Right lobe of liver (tissue), 6 donors: ENCODE measurements at regions not wholly inside any gene's neighbourhood (a gene's known extent, or its start where the extent isn't known, plus 50 kb on each side); places are given as distances from the start of the nearest gene placed in this dataset.

Source experiments
- ATAC-seq, 4 donors: fragments of 200-7000 bp; cut with Tn5 transposase; one replicate each; pipeline ENCODE4 v1.9.1; 2020; ENCODE audit warnings: mild to moderate bottlenecking in 4 of 4, moderate library complexity in 4 of 4
- DNase-seq, 3 donors: peaks; one replicate each; pipeline ENCODE4 v3.0.0-alpha.2; 2020
- H3K27ac ChIP-seq, 3 donors: fragments of 200-600 bp; one replicate each; pipeline ENCODE4 v1.8.0; 2022
- H3K27me3 ChIP-seq, 2 donors: fragments of 200-600 bp; one replicate each; pipeline ENCODE4 v1.8.0; 2022
- H3K36me3 ChIP-seq, 4 donors: fragments of 200-600 bp; sonication (generic) in 1 of 4; one replicate each; pipeline versions ENCODE4 v1.5.1 to v1.8.0; 2017 to 2022; ENCODE audit warnings: control low read depth in 1 of 4
- H3K4me1 ChIP-seq, 4 donors: fragments of 200-600 bp; sonication (generic) in 1 of 4; one replicate each; pipeline versions ENCODE4 v1.5.1 to v1.8.0; 2017 to 2022; ENCODE audit warnings: control low read depth in 1 of 4
- H3K4me3 ChIP-seq, 3 donors: fragments of 200-600 bp; one replicate each; pipeline ENCODE4 v1.8.0; 2022
- H3K9me3 ChIP-seq, 4 donors: fragments of 200-600 bp; sonication (generic) in 1 of 4; one replicate each; pipeline versions ENCODE4 v1.5.1 to v1.8.0; 2017 to 2022; ENCODE audit warnings: control low read depth in 1 of 4
- POLR2A ChIP-seq: fragments of 450-650 bp; IDR thresholded peaks from one replicate; pipeline ENCODE4 v1.6.1; 2017; ENCODE audit warnings: antibody characterized with exemption, mild to moderate bottlenecking
- WGBS: methylation state at CpG from one replicate; pipeline ENCODE4 v1.1.6; 2018; ENCODE audit warnings: low coverage, low lambda C conversion rate; ENCODE audit not compliant: insufficient coverage; ENCODE audit errors: missing lambda C conversion rate; 5-methylcytosine and 5-hydroxymethylcytosine counted together
- intact Hi-C, 2 donors: fragments of 100-400 bp; cut with DNase I; formaldehyde crosslinking; loops; one replicate each; pipeline versions ENCODE4 v1.11.2 to v1.14.1; 2022
- TF ChIP-seq, protein P1 (sequence below), 4 donors: fragments of 200-600 bp in 3 of 4; fragments of 450-650 bp in 1 of 4; IDR thresholded peaks; one replicate each; pipeline versions ENCODE4 v1.5.1 to v1.8.0; 2016 to 2022; ENCODE audit warnings: antibody characterized with exemption in 4 of 4, mild to moderate bottlenecking in 2 of 4
- donor health status: DM: no; HTN: yes; CAD: no.
- donor health status: DM: no; HTN: no; CAD: no.
- donor health status: DM: no; HTN: no; CAD: no.
- donor health status: DM: no; HTN: yes; CAD: no.
- donor health status: DM: no; HTN: yes; CAD: no.

DNA sequence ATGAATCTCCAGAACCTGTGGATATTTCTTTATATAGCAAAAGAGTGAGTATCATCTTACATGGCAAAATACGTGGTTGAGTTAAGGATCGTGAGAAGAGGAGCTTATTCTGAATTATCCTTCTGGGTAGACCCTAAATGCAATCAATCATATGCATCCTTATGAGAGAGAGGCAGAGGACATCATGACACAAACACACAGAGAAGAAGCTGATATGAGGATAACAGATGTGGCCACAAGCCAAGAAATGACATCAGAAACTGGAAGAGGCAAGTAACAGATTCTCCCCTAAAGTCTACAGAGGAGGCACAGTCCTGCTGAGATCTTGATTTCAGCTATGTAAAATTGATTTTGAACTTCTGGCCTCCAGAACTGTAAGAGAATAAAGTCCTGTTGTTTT is 730.2 kb upstream of the ZNF804A start:
- Histone ChIP-seq H3K9me3 (no peaks in the 10 kb centered on the region), H3K27me3 (no peaks in the 10 kb centered on the region), H3K4me1 (no peaks in the 10 kb centered on the region), H3K27ac (no peak overlapping the region), H3K4me3 (no peak overlapping the region), H3K36me3 (no peaks in the 10 kb centered on the region)
- ATAC-seq (no peak), DNase-seq (no peak)
- WGBS, result 48% methylated on average over 2 of the region's 2 CpGs
- TF ChIP-seq, protein P1, sequence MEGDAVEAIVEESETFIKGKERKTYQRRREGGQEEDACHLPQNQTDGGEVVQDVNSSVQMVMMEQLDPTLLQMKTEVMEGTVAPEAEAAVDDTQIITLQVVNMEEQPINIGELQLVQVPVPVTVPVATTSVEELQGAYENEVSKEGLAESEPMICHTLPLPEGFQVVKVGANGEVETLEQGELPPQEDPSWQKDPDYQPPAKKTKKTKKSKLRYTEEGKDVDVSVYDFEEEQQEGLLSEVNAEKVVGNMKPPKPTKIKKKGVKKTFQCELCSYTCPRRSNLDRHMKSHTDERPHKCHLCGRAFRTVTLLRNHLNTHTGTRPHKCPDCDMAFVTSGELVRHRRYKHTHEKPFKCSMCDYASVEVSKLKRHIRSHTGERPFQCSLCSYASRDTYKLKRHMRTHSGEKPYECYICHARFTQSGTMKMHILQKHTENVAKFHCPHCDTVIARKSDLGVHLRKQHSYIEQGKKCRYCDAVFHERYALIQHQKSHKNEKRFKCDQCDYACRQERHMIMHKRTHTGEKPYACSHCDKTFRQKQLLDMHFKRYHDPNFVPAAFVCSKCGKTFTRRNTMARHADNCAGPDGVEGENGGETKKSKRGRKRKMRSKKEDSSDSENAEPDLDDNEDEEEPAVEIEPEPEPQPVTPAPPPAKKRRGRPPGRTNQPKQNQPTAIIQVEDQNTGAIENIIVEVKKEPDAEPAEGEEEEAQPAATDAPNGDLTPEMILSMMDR (IDR thresholded peaks at IDR 0.05), result no peak
- TF ChIP-seq POLR2A, result no peak
- intact Hi-C loops, result no loop called here

DNA sequence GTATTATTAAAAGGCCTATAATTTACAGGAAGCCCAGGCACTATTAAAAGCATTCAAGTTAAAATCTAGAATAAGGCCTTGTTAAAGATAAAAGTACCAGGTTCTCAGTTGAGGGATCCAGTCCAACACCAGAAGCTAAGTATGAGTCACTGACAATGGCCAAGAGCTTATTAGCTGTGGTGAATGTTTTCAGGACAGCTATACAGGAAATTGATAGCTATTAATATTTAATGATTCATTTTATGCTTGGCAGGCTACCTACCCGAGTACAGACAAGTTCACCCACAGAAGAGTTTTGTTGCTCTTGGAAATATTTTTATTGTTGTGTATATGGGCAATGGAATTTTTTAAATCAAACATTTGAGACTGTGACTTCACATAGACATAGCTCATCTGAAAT is 729.6 kb upstream of the ZNF804A start:
- Histone ChIP-seq H3K4me3 (no peak overlapping the region), H3K27ac (no peak overlapping the region), H3K4me1 (no peaks in the 10 kb centered on the region), H3K36me3 (no peaks in the 10 kb centered on the region), H3K27me3 (no peaks in the 10 kb centered on the region), H3K9me3 (no peaks in the 10 kb centered on the region)
- ATAC-seq (no peak), DNase-seq (no peak)
- 18% methylated on average over 1 of the region's 1 CpG for WGBS
- TF ChIP-seq, protein P1 (IDR thresholded peaks at IDR 0.05), result no peak
- no peak for TF ChIP-seq POLR2A
- intact Hi-C loops, result no loop called here

DNA sequence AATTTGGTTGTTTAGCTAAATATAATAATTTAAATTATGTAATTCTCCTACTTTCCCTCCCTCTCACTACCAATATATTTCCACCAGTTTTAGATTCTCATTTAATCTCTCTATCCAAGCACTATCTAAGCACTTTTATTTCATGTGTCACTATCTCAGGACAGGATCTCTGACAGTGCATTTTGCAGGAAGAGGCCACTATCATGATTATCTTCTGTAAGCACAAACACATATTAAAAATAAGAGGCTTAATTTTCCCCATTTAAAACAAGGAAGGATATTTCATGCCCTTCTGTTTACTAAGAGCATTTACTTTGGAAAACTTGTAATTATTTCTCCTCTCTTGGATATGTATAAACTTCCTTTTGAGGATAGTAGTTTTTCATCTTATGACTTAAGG is 726.2 kb upstream of the ZNF804A start:
- no peak overlapping the region for H3K4me3 ChIP-seq
- intact Hi-C loops, result no loop called here
- H3K27me3 ChIP-seq, result no peaks in the 10 kb centered on the region
- no peak for ATAC-seq
- H3K36me3 ChIP-seq, result no peaks in the 10 kb centered on the region
- no peaks in the 10 kb centered on the region for H3K9me3 ChIP-seq
- no peak for DNase-seq
- no peaks in the 10 kb centered on the region for H3K4me1 ChIP-seq
- TF ChIP-seq POLR2A, result no peak
- TF ChIP-seq, protein P1 (IDR thresholded peaks at IDR 0.05), result no peak
- H3K27ac ChIP-seq, result no peak overlapping the region

DNA sequence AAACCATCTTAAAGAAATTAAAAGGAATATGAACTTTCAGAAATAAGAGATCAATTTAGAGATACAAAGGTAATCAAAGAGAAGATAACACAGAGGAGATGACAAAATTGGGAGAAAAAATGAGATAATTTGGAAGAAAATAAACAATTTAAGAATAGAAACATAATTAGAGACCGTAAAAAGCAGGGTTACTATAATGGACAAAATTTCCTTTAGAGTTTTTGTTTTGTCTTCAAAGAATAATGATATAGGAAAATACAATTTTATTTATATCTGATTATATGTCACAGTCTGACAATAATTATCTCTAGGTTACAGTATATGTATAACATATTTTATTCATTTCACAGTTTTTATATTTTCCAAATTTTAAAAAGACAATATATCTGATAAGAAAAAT is 716.4 kb upstream of the ZNF804A start:
- H3K27me3 ChIP-seq, result no peaks in the 10 kb centered on the region
- H3K36me3 ChIP-seq, result no peaks in the 10 kb centered on the region
- intact Hi-C loops, result no loop called here
- H3K9me3 ChIP-seq, result no peaks in the 10 kb centered on the region
- no peak overlapping the region for H3K4me3 ChIP-seq
- no peak for DNase-seq
- no peak for ATAC-seq
- H3K27ac ChIP-seq, result no peak overlapping the region
- H3K4me1 ChIP-seq, result no peaks in the 10 kb centered on the region
- TF ChIP-seq, protein P1 (IDR thresholded peaks at IDR 0.05), result no peak
- no peak for TF ChIP-seq POLR2A
- WGBS, result 67% methylated on average over 1 of the region's 1 CpG

DNA sequence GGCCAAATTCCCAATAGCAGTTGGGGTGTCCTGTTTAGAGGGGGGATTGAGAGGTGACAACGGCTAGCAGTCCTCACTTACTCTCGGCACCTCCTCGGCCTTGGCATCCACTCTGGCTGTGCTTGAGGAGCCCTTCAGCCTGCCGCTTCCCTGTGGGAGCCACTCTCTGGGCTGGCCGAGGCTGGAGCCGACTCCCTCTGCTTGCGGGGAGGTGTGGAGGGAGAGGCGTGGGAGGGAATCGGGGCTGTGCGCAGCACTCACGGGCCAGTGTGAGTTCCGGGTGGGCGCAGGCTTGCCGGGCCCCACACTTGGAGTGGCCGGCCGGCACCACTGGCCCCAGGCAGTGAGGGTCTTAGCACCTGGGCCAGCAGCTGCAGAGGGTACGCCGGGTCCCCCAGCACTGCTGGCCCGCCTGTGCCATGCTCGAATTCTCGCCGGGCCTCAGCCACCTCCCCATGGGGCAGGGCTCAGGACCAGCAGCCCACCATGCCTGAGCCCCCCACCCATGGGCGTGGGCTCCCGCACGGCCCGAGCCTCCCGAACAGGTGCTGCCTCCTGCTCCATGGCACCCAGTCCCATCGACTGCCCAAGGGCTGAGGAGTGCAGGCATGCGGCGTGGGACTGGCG is 705.9 kb upstream of the ZNF804A start:
- ATAC-seq (no peak), DNase-seq (peak in 1 of 3 donors; percentile 52)
- no peaks in the 10 kb centered on the region for H3K27me3 ChIP-seq
- no peak overlapping the region for H3K4me3 ChIP-seq
- no peaks in the 10 kb centered on the region for H3K4me1 ChIP-seq
- H3K9me3 ChIP-seq, result no peaks in the 10 kb centered on the region
- intact Hi-C loops, result no loop called here
- H3K36me3 ChIP-seq, result no peaks in the 10 kb centered on the region
- no peak for TF ChIP-seq POLR2A
- TF ChIP-seq, protein P1 (IDR thresholded peaks at IDR 0.05), result no peak
- H3K27ac ChIP-seq, result no peak overlapping the region
- WGBS, result no CpG with 5 or more reads among the region's 31 CpGs
